ENCODE measurements at regions not wholly inside any gene's neighbourhood (a gene's known extent, or its start where the extent isn't known, plus 50 kb on each side); places are given as distances from the start of the nearest gene placed in this dataset.

DNA sequence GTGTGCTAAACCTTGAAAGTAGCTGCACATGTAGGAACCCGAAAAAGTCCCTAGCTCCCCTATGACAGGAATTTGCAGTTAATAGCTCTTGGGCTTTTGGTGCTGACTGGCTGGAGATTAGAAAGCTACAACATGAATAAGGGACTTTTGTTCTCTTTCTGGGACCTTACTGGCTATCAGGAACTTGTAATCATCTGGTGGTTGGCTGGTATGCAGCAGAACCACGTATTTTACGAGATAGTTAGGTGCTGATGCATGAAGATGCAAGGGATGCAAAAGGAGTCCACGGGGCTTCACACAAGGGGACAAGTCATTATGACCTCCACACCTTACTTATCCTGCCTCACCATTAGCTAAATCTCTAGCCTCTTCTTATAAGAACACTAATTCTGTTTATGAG is 190.2 kb upstream of the NRXN1 start:
- TF ChIP-seq ZNF514 (tag by site-specific recombination; IDR thresholded peaks at IDR 0.05), result no peak
- no peak for TF ChIP-seq ZNF654 (tag by site-specific recombination; IDR thresholded peaks at IDR 0.05; ENCODE audit: low read depth)
- no peak for TF ChIP-seq ZNF239 (tag by site-specific recombination; IDR thresholded peaks at IDR 0.05)
- no peak for TF ChIP-seq ZBTB7A (tag by site-specific recombination; IDR thresholded peaks at IDR 0.05; ENCODE audit: low read depth)
- TF ChIP-seq HOXA7 (CRISPR knock-in tag; IDR thresholded peaks at IDR 0.05; ENCODE audit: borderline replicate concordance), result no peak
- no peak for TF ChIP-seq ZFP69B (tag by site-specific recombination; IDR thresholded peaks at IDR 0.05)
- TF ChIP-seq, protein P1, sequence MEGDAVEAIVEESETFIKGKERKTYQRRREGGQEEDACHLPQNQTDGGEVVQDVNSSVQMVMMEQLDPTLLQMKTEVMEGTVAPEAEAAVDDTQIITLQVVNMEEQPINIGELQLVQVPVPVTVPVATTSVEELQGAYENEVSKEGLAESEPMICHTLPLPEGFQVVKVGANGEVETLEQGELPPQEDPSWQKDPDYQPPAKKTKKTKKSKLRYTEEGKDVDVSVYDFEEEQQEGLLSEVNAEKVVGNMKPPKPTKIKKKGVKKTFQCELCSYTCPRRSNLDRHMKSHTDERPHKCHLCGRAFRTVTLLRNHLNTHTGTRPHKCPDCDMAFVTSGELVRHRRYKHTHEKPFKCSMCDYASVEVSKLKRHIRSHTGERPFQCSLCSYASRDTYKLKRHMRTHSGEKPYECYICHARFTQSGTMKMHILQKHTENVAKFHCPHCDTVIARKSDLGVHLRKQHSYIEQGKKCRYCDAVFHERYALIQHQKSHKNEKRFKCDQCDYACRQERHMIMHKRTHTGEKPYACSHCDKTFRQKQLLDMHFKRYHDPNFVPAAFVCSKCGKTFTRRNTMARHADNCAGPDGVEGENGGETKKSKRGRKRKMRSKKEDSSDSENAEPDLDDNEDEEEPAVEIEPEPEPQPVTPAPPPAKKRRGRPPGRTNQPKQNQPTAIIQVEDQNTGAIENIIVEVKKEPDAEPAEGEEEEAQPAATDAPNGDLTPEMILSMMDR (tag by site-specific recombination; IDR thresholded peaks at IDR 0.05), result no peak
- no peak for TF ChIP-seq ZNF549 (tag by site-specific recombination; IDR thresholded peaks at IDR 0.05)
- TF ChIP-seq WT1 (tag by site-specific recombination; IDR thresholded peaks at IDR 0.05), result no peak
- no peak for TF ChIP-seq ZNF548 (tag by site-specific recombination; IDR thresholded peaks at IDR 0.05)
- TF ChIP-seq ZNF433 (tag by site-specific recombination; IDR thresholded peaks at IDR 0.05; ENCODE audit: low read depth), result no peak
- TF ChIP-seq ZNF274 (IDR thresholded peaks at IDR 0.05; ENCODE audit: low read length), result no peak
- TF ChIP-seq ZNF274 (tag by site-specific recombination; IDR thresholded peaks at IDR 0.05; ENCODE audit: borderline replicate concordance), result no peak
